HUES64 (cell line): ENCODE measurements at regions not wholly inside any gene's neighbourhood (a gene's known extent, or its start where the extent isn't known, plus 50 kb on each side); places are given as distances from the start of the nearest gene placed in this dataset.

ENCODE experiments used
- H3K27ac ChIP-seq: 2 replicates; pipeline ENCODE4 v1.7.0; 2013; ENCODE audit warnings: low read depth, low read length, inconsistent platforms
- H3K27me3 ChIP-seq: 2 replicates; pipeline ENCODE4 v1.6.1; 2013; ENCODE audit warnings: mild to moderate bottlenecking, low read length; ENCODE audit not compliant: insufficient read depth
- H3K36me3 ChIP-seq: 2 replicates; pipeline ENCODE4 v1.6.1; 2013; ENCODE audit warnings: mild to moderate bottlenecking, low read length; ENCODE audit not compliant: insufficient read depth
- H3K4me1 ChIP-seq: 2 replicates; pipeline ENCODE4 v1.6.1; 2013; ENCODE audit warnings: mild to moderate bottlenecking, low read length, moderate library complexity; ENCODE audit not compliant: insufficient read depth
- H3K4me3 ChIP-seq: 2 replicates; pipeline ENCODE4 v1.5.1; 2013; ENCODE audit warnings: mild to moderate bottlenecking, low read length, moderate library complexity
- H3K9ac ChIP-seq: 2 replicates; pipeline ENCODE4 v1.6.1; 2013; ENCODE audit warnings: mild to moderate bottlenecking, low read depth, low read length
- H3K9me3 ChIP-seq: 2 replicates; pipeline ENCODE4 v1.6.1; 2013; ENCODE audit warnings: low read depth, low read length; ENCODE audit not compliant: insufficient read depth
- WGBS: fragments of 150-250, 120-280 bp; methylation state at CpG from one replicate; pipeline ENCODE4 v1.1.7; 2013; ENCODE audit warnings: missing lambda C conversion rate; 5-methylcytosine and 5-hydroxymethylcytosine counted together

DNA sequence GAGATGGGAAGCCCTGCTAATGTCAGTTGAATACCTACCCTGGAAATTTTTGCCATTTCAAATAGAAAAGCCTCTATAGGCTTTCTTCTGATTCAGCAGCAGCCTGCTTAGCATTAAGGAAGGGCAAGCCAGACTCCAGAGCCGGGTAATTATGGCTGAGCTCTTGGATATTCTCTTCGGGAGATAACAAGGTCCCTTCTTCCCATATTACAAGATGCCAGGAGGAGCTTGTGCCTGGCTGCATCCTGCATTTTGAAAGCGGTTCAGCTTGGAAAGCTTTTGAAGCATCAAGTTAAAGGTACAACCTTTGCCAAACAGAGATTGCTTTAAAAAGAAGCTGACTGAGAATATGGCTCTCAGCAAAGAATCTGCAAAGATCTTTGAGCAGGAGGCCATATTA, 399.6 kb upstream of the RPS6KA3 start:
- H3K36me3 ChIP-seq = no peaks in the 10 kb centered on the region
- 83% methylated on average over 3 of the region's 3 CpGs for WGBS
- no peaks in the 10 kb centered on the region for H3K9me3 ChIP-seq
- no peak overlapping the region for H3K4me3 ChIP-seq
- H3K9ac ChIP-seq = no peak overlapping the region
- no peak overlapping the region for H3K27ac ChIP-seq
- no peaks in the 10 kb centered on the region for H3K27me3 ChIP-seq
- H3K4me1 ChIP-seq = peaks cover 11% of the 10 kb centered on the region

DNA sequence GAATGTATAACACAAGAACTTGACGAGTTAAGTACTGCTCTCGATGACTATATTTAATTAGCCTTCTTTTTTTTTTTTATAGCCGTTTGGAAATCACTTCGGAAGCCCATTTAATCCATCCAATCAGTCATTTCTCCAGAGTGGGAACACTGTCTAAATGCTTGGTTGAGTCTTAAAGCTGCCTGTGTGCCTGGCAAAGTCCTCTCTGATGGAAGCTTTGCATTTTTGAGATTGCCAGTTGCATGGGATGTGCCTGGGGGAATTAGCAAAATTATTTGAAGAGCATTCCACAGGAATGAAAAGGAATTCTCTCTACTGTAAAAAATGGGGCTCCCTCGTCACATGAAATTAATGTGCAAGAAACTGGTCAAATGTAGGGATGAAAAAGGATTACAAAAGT, 398.8 kb upstream of the RPS6KA3 start:
- H3K4me3 ChIP-seq = no peak overlapping the region
- no peaks in the 10 kb centered on the region for H3K27me3 ChIP-seq
- no peak overlapping the region for H3K27ac ChIP-seq
- WGBS = 75% methylated on average over 2 of the region's 5 CpGs
- no peaks in the 10 kb centered on the region for H3K36me3 ChIP-seq
- no peak overlapping the region for H3K9ac ChIP-seq
- H3K9me3 ChIP-seq = no peaks in the 10 kb centered on the region
- H3K4me1 ChIP-seq = peaks cover 11% of the 10 kb centered on the region

DNA sequence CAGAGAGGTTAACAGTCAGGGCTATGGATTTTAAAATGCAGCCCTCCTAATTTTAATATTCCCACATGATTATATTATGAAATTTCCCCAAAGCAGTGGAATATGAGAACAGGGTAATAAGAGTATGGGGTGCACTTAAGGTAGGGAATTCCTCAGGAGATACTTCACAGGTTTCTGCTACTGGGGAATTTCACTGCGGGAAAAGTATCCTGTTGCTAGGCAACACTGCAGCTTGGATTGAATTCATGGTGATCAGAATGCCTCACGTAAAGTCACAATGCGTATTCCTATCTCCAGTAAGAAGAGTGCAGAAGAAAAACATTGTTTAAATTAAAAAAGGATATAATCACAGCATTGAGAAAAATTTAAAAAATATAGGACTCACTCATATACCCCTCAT, 398.1 kb upstream of the RPS6KA3 start:
- WGBS = 35% methylated on average over 2 of the region's 3 CpGs
- Histone ChIP-seq H3K9ac (no peak overlapping the region), H3K36me3 (no peaks in the 10 kb centered on the region), H3K27me3 (no peaks in the 10 kb centered on the region), H3K27ac (no peak overlapping the region), H3K4me3 (no peak overlapping the region), H3K9me3 (no peaks in the 10 kb centered on the region), H3K4me1 (peaks cover 11% of the 10 kb centered on the region)

DNA sequence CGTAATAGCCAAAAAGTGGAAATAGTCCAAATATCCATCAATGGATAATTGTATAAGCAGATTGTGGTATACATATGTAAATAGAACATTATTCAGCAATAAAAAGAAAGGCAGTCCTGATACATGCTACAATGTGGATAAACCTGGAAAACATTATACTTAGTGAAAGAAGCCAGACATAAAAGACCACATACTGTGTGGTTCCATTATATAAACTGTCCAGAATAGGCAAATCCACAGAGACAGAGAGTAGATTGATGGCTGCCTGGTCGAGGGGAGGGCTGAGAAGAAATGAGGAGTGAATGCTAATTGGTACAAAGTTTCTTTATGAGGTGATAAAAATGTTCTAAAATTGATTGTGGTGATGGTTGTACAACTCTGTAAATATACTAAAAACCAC, 397.4 kb upstream of the RPS6KA3 start:
- whole genome bisulfite sequencing = 100% methylated on average over 1 of the region's 2 CpGs
- Histone ChIP-seq H3K4me3 (no peak overlapping the region), H3K27me3 (no peaks in the 10 kb centered on the region), H3K9me3 (no peaks in the 10 kb centered on the region), H3K4me1 (peaks cover 11% of the 10 kb centered on the region), H3K36me3 (no peaks in the 10 kb centered on the region), H3K27ac (no peak overlapping the region), H3K9ac (no peak overlapping the region)

DNA sequence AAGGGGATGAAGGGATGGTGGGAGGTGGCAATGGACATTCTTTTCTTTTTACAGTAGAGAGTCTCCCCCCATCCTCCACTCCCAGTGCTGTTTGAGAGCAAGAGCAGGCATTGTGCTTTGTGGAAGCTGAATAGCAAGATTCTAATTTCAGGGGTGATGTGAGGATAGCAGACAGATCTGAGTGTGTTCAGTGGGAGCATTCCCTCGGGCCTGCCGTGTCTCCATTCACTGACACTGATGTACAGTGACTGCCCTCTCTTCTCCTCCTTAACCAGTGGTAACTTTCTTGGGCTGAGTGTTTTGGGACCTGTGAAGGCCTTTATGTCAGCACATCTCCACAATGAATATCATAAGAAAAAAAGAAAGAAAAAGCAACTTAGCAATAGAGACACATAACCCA, 396.6 kb upstream of the RPS6KA3 start:
- no CpG with 5 or more reads among the region's 2 CpGs for WGBS

DNA sequence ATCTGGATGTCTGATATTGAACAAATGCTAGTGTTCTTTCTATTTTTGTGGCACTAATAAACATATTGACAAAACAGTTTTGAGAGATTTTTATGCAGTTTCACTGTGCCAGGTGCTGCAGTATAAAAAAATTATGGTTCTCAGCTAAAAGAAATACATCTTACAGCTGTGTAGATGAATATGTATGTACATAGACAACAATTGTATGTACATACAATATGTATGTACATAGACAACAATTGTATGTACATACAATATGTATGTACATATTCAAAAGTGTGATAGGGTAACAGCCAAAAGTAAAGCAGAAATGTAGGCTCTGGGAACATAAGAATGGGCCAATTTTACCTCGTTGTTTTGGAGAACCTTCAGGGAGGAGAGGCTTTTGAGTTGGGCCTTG, 390.0 kb upstream of the RPS6KA3 start:
- no peaks in the 10 kb centered on the region for H3K36me3 ChIP-seq
- H3K4me3 ChIP-seq = no peak overlapping the region
- no peak overlapping the region for H3K9ac ChIP-seq
- 93% methylated on average over 1 of the region's 1 CpG for WGBS
- no peaks in the 10 kb centered on the region for H3K27me3 ChIP-seq
- no peak overlapping the region for H3K27ac ChIP-seq
- H3K4me1 ChIP-seq = no peaks in the 10 kb centered on the region
- H3K9me3 ChIP-seq = no peaks in the 10 kb centered on the region

More for the DNA sequence above, 396.6 kb upstream of the RPS6KA3 start:
- peaks cover 11% of the 10 kb centered on the region for H3K4me1 ChIP-seq
- H3K9ac ChIP-seq = no peak overlapping the region
- H3K4me3 ChIP-seq = no peak overlapping the region
- H3K9me3 ChIP-seq = no peaks in the 10 kb centered on the region
- no peak overlapping the region for H3K27ac ChIP-seq
- H3K27me3 ChIP-seq = no peaks in the 10 kb centered on the region
- H3K36me3 ChIP-seq = no peaks in the 10 kb centered on the region

DNA sequence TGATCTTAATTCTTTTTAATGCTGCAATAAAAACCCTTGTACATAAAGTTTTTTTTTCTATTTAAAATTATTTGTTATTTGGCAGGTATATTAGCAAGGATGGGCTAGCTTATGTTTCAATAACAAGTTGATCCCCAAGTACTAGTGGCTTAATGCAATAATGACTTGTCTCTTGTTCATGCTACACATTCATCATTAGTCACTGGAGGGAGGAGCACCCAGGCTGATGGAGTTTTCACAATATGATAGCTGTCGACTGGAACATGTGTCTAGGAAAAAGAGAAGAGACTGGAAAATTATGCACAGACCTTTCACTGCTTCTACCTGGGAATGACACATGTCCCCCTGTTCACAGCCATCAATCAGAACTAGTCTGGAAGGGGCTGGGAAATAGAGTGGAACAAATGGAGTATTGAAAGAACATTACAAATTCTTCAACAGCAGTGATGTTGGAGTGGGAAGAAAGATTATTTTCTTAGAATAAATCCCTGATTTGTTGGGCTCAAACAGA, 387.9 kb upstream of the RPS6KA3 start:
- no CpG with 5 or more reads among the region's 1 CpG for WGBS
- Histone ChIP-seq H3K4me3 (no peak overlapping the region), H3K4me1 (no peaks in the 10 kb centered on the region), H3K27ac (no peak overlapping the region), H3K27me3 (no peaks in the 10 kb centered on the region), H3K36me3 (no peaks in the 10 kb centered on the region), H3K9ac (no peak overlapping the region), H3K9me3 (no peaks in the 10 kb centered on the region)

DNA sequence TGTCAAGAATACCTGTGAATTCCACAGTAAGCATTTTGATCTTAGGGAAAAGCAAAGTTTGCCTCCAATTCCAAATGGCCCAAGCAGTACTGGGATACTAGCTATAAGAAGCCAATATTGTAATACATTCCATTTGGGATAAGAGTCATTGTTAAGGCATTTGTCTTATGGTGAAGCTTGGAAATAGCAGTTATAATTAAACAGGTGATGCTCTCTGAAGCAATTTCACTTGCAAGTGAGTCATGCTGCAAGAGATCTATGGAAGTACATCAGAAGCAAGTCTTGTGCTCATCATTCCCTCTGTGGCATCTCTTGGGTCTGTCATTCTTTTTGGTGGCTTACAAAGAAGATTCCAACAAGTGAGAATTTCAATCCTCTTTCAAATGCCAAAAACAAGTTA, 386.4 kb upstream of the RPS6KA3 start:
- Histone ChIP-seq H3K27me3 (no peaks in the 10 kb centered on the region), H3K27ac (no peak overlapping the region), H3K9ac (no peak overlapping the region), H3K4me3 (no peak overlapping the region), H3K9me3 (no peaks in the 10 kb centered on the region), H3K4me1 (no peaks in the 10 kb centered on the region), H3K36me3 (no peaks in the 10 kb centered on the region)

DNA sequence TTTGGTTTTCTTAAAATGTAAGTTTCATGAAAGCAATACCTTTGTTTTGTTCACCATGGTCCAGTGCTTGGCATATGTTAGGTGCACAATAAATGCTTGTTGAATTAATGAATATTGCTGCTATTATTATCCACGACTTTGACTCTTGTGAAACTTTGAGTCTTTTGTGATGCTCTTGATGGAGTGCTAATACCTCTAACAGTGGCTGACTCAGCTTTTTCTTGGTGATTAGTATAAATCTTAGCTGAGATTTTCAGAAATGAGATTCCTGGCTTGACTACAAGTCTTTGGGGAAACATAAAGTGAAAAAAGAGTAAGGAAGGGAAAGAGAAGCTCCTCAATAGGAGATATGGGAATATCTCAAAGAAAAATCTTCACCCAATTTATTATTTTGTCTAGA, 375.2 kb upstream of the RPS6KA3 start:
- H3K36me3 ChIP-seq = no peaks in the 10 kb centered on the region
- no peaks in the 10 kb centered on the region for H3K9me3 ChIP-seq
- WGBS = 91% methylated on average over 1 of the region's 1 CpG
- H3K27ac ChIP-seq = no peak overlapping the region
- H3K27me3 ChIP-seq = no peaks in the 10 kb centered on the region
- no peaks in the 10 kb centered on the region for H3K4me1 ChIP-seq
- H3K4me3 ChIP-seq = no peak overlapping the region
- H3K9ac ChIP-seq = no peak overlapping the region

DNA sequence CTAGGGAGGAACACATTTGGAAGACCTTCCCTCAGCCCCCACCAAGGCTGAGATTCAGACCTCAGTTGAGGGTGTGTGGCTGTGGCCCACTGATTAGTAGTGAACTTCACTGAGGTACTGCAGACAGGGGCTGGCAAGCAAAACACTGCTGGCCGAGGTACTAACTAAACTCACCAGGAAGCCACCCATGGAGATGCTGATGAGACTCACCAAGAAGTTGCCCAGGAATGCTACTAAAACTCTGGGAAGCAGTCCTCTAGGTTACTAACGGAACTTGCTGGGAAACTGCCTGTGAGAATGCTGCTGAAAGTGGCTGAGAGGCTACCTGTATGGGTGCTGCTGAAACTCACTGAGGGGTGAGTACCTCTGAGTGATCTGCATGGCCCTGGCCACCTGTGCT, 372.4 kb upstream of the RPS6KA3 start:
- no peak overlapping the region for H3K4me3 ChIP-seq
- H3K36me3 ChIP-seq = no peaks in the 10 kb centered on the region
- 51% methylated on average over 2 of the region's 2 CpGs for WGBS
- H3K9me3 ChIP-seq = no peaks in the 10 kb centered on the region
- H3K4me1 ChIP-seq = no peaks in the 10 kb centered on the region
- H3K27me3 ChIP-seq = no peaks in the 10 kb centered on the region
- no peak overlapping the region for H3K27ac ChIP-seq
- H3K9ac ChIP-seq = no peak overlapping the region

DNA sequence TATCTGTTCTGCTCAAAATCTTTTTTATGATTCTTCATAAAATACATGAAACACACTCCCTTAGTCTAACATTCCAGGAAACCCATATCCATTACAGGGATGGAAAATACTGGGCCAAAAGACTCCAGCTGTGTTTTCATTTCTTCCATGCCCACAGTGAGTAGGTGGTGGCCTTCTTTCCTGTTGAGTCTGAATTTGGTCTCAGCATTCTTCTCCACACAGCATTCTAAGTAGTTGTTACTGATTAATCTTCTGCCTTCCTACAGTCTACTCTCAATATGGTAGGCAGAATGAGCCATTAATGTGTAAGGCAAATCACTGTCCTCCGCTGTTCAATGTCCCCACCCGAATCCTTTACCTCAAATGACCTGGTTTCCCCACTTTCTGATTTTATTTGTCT, 370.6 kb upstream of the RPS6KA3 start:
- H3K9me3 ChIP-seq = no peaks in the 10 kb centered on the region
- H3K27ac ChIP-seq = no peak overlapping the region
- H3K36me3 ChIP-seq = no peaks in the 10 kb centered on the region
- no peak overlapping the region for H3K4me3 ChIP-seq
- WGBS = 96% methylated on average over 2 of the region's 2 CpGs
- H3K9ac ChIP-seq = no peak overlapping the region
- no peaks in the 10 kb centered on the region for H3K27me3 ChIP-seq
- no peaks in the 10 kb centered on the region for H3K4me1 ChIP-seq

DNA sequence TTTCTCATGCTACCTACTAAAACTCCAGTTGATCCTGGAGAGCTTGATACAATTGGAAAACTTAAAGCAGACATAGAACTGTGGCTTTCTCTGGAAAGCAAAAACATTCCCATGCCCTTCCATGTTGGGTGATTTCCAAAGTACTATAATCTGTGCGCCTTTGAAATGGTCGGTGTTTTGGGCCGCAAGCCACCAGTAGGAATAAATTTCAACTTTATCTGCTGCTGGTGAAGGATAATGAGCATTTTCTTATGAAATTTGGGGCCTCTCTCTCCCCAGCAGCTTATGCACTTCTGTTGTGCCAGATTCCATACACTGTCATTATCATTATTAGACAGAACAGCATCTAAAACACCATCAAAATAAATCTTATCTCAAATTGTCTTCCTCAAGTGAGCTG, 366.7 kb upstream of the RPS6KA3 start:
- H3K9ac ChIP-seq = no peak overlapping the region
- no peak overlapping the region for H3K27ac ChIP-seq
- 100% methylated on average over 3 of the region's 3 CpGs for WGBS
- H3K27me3 ChIP-seq = no peaks in the 10 kb centered on the region
- no peaks in the 10 kb centered on the region for H3K36me3 ChIP-seq
- no peaks in the 10 kb centered on the region for H3K4me1 ChIP-seq
- no peak overlapping the region for H3K4me3 ChIP-seq
- no peaks in the 10 kb centered on the region for H3K9me3 ChIP-seq
